HG03196 (cell line): ENCODE measurements at regions not wholly inside any gene's neighbourhood (a gene's known extent, or its start where the extent isn't known, plus 50 kb on each side); places are given as distances from the start of the nearest gene placed in this dataset.
"Not testable (repeated sequence)": the region's sequence is repeated elsewhere in the genome, so short reads cannot be mapped to it uniquely, and the experiment has no call there.

ENCODE experiments used
- ATAC-seq: cut with Tn5 transposase; IDR thresholded peaks from one replicate; pipeline ENCODE4 v1.9.1; 2021; ENCODE audit not compliant: unreplicated experiment

DNA sequence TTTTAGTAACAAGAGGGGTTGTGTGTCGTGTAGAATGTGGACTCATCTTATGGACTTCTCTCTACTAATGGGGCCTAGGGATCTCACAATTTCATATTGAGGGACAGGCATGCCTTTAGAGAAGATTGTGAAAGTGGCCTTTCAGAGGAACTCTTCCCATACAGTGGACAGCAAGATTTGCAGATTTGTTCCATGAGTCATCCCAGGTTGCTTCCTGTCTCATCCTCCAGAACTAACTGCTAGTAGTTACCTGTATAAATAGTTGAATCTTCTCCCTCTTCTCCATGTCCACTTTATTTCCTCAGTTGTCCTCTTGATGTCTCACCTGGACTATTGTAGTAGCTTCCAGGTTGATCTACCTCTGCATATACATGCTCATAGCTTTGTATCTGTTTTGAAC, 997.5 kb upstream of the CTNND2 start:
- no peak for ATAC-seq

DNA sequence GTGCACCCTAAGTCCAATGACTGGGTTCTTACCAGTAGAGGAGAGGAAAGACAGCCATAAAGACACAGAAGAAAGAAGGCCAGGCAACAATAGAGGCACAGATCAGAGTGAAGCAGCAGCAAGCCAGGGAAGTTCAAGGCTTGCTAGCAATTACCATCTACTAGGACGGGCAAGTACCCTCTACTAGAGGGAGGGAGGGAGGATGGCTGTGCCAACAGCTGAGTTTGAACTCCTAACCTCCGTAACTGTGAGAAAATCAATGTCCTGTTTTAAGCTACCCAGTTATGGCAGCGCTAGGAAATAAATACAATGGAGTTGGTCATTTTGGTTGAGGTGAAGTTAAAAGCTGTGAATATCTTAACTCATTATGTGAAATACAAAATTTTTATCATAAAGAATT, 991.8 kb upstream of the CTNND2 start:
- ATAC-seq = no peak

DNA sequence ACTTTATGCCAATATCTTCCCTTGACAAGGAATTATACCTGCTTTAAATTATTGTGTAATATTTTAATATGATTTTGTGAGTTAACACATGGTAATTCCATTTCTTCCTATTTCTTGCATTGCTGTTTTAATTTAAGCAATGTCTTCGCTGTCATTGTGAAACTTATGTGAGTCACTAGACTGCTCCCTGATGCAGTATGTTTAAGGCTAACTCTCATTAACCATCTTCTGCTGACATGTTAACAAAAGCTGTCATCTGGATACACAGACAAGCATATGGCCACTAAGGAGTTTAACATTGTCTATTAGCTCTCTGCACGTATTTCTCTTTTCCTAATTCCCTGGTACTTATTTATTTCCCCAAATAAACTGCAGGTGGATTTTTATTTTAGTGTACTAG, 980.8 kb upstream of the CTNND2 start:
- ATAC-seq = no peak

DNA sequence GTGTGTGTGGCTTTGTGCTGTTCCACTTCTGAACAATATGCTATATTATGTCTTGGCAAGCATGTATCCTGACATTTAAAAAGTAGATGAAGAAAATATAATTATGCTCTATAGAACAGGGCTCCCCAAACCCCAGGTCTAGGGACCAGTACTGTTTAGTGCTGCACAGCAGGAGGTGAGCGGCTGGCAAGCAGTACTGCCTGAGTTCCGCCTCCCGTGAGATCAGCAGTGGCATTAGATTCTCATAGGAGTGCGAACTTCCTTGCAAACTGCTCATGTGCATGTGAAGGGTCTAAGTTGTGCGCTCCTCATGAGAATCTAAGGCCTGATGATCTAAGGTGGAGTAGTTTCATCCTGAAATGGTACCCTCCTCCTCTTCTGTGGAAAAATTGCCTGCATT, 979.1 kb upstream of the CTNND2 start:
- ATAC-seq = no peak

DNA sequence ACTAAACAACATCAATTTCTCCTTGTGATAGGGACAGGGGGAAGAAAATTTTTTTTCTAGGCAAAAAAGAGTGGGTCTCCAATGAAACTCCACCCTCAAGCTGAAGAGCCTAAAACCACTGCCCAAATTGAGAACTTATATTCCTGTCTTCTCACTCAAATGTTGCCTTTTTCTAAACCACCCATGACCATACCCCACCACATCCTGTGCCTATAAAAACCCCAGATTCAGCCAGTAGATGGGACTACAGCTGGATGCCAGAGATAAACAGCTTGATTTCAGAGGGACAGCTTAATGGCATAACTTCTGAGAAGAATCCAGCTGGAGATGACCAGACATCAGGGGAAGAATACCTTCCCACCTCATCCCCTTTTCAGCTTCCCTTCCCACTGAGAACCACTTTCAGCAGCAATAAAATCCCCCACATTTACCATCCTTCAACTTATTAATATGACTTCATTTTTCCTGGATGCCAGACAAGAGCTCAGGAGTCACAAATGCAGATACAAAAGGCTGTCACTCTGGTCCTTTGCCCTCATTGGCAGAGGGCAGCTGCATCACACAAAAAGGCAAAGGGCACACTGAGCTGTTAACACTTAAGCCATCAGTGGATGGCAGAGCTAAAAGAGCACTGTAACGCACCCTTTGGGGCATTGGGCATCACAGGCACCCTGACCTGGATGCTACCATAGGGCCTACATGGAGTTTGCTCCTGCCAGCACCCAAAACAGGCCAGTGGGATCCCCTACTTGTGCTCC, 972.5 kb upstream of the CTNND2 start:
- ATAC-seq = no peak

DNA sequence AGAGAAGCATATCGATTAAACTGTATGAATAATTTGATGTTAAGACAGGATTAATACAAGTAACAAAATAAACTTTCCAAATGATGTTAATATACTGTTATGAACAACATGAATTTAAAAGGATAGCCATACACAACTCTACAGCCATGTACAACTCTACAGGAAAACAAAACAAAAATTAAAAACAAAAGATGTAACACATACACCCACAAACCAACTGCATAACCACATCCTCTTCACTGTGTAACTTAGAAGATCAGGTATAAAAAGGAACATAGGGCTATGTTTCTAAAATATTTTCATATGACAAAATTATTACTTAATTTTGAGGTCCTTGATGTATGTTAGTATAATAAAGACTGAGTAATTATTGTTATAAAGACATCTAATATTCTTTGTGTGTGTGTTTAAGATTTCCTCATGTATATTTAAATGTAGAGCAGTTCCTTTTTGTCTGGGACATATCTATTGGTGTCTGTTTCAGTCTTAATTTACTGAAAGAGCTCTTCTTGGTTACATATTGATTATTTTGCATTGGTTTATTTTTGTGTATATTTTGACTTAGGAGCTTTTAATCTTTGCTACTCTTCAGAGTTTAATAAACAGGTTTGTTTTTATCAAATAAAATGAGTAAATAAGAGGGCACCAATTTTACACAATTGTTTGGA, 966.8 kb upstream of the CTNND2 start:
- no peak for ATAC-seq

DNA sequence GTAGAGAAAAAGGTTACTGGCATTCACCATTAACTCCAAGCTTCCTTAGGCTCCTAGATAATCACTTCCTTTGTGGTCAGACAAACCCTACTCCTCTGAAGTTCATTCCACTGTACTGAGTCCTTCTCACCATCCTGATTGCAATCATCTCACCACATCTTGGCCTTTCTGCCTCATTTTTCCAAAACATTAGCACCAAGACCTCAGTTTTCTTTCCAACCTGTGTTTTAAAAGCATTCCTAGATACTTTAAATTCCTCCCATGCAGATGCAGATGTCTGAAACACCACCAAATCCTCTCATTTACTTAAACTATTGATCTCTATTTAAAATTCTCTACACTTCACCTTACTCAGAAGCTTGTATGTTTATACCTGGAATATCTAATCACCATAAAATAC, 961.3 kb upstream of the CTNND2 start:
- no peak for ATAC-seq

DNA sequence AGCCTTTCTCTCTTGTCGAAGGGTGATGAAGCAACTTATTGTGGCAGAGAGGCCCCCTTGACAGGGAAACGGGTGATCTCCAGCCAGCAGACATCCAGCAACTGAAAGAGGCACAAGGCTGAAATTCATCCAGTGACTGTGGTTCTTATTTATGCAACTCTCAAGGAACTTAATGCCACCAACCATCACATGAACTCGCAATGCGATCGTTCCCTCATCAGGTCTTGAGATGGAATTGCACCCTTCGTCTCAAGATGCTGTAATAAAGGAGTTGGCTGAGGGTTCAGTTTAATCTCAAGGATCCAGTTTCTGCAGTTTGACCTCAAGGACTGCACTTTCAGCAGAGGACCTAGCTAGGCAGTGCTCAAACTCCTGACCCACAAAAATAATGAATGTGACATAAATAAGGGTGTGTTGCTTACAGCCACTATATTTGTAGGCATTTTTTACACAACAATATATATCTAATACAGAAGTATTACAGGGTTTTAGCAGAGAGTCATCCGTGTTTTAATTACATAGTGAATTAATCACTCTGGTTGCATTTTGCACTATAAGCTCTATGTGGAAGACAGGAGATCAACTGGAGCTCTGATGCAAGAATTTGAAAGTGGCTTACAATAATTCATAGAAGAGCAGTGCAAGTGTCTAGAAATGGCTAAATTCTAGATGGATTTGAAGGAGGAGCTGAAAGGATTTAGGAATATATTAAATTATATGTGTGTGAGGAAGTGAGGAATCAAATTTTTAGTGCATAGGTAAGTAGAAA, 957.8 kb upstream of the CTNND2 start:
- no peak for ATAC-seq

DNA sequence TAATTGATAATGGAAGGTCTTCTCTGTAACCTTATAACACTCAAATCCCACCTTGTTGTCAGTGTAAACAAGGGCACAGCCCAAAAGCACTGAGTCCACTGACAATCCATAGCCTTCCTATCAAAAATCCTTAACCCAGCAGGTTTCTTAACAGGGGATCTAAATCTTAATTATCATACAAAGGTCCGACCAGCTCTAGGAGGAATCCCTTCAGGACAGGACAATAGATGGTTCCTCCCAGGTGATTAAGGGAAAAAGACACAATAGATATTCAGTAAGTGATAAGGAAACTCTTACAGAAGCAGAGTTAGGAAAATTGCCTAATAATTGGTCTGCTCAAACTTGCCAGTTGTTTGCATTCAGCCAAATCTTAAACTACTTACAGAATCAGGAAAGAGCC, 951.9 kb upstream of the CTNND2 start:
- ATAC-seq = not testable (repeated sequence)

DNA sequence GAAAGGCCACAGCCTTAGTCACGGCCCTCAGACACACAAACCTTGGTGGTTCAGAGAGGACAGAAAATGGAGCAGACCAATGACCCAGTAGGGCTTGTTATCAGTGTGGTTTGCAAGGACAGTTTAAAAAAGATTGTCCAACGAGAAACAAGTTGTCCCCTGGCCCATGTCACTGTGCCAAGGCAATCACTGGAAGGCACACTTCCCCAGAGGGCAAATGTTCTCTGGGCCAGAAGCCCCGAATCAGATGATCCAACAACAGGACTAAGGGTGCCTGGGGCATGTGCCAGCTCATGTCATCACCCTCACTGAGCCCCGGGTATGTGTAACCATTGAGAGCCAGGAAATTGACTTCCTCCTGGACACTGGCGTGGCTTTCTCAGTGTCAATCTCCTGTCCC, 950.1 kb upstream of the CTNND2 start:
- no peak for ATAC-seq

DNA sequence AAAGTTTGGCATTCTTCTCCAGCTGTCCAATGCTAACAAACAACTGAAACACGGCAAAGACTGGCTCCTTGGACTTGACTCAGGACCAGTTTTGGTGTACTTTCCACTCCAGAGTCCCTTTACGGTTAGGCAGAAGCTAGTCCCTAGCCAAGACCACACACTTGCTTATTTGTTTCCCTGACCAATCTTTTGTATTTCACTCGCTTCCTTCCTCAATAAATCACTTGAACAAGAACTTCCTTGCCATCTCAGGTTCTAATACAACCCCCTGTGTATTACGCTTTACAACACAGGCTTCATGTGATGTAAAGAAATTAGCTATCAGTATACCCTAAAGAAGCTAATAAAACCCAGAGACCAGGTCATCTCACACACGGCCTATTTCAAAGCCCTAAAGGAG, 947.5 kb upstream of the CTNND2 start:
- ATAC-seq = no peak

DNA sequence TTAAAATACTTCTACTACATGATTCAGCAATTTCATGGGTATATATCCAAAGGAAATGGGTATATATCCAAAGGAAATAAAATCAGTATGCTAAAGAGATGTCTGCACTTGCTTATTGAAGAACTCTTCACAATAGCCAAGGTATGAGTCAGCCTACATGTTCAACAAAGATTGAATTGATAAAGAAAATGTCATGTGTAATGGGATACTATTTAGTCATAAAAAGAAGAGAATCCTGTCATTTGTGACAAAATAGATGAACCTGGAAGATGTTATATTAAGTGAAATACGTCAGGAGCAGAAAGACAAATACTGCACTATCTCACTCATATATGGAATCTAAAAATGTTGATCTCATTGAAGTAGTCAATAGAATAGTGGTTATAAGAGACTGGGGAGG, 944.5 kb upstream of the CTNND2 start:
- ATAC-seq = no peak

DNA sequence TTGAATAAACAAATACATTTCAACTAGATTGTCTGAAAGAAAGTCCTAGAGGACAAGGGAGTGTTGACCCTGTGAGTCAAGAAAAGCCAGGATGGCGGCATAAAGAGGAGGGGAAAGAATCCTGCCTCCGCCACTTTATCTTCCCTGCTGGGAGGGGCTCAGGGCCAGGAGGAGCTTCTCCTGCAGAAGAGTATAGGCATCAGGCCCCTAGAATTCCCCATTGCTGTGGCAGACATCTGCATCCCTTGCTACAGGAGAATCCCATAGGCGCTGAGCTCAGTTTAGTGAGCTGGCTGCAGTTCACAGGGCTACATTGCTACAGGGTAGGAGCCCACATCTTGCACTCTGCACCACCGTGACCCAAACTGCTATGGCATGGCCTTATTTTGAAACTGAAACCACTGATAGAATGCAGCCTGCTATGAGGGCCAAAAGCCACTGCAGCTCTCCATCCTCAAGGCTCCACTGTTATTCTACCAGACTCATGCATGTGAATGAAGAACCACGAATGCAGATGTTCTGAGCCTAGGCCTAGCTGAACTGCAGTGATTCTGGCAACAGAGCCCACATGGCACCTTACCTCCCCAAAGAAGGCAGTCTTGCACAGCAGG, 941.4 kb upstream of the CTNND2 start:
- no peak for ATAC-seq

DNA sequence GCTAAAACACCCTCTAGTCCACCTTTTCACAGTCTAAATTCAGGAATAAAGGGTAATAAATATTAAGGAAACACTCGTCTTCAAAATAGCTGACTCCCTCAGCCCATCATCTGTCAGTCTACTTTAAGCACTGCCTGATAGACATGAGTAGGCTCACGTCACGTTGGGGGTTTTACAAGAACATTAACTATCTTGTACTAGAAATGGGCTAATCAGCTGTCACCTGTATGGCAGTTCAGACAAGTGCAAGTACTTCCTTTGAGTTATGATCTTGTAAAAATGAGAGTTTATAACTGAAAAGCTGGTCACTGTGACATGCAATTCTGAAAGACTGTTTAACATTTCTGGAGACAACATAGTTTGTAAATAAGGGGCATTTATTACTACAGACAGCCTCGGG, 936.7 kb upstream of the CTNND2 start:
- ATAC-seq = no peak

DNA sequence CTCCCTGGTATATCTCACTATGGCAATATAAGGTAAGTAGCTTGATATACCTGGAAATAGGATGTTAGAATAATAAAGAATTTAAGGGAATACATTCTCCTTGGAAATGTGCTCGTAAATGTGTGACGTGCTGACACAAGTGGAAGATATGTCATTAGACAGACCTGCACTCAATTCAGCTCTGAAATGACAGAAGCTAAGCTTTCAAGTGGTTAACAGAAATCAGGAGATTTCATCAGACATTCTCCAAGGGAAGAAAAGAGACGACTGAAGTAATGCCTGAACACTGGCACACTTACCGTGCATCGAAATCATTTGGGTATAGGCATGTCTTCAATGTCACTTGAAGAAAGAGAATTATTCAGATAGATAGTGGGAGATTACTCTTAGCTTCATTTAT, 933.3 kb upstream of the CTNND2 start:
- no peak for ATAC-seq

DNA sequence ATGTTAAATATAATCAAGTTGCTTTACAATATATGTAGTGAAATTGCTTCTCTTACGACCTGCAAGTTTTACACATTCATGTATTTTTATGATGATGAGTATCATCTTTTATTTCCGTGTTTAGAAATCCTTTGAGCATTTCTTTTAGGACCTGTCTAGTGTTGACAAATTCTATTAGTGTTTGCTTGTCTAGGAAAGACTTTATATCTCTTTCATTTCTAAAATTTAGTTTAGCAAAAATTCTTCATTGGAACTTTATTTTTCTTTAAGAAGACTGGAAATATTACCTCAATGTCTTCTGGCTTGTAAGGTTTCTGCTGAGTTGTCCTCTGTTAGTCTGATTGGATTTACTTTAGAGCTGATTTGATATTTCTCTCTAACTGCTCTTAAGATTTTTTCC, 920.9 kb upstream of the CTNND2 start:
- ATAC-seq = no peak

DNA sequence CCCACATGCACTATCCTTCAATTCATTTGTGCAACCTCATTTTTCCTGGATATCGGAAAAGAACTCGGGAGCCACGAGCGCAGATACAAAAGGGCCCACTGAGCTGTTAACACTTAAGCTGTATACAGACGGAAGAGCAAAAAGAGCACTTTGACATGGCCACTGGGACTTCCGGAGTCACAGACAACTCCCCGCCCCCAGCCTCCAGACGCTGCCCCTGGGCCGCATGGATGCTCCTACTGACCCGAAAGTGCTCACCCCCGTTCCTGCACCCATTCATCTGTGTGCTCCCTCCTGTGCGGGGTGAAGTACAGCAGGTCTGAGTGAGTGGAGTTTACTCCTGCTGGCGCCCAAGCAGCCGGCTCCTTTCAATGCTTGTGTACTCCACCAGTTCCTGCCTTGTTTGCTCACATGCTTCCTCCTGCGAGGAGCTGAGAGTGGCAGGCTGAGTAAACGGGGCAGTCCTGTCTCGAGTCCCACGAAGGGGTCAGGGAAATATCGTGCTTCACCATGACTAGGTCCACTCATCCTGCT, 901.0 kb upstream of the CTNND2 start:
- ATAC-seq = no peak

DNA sequence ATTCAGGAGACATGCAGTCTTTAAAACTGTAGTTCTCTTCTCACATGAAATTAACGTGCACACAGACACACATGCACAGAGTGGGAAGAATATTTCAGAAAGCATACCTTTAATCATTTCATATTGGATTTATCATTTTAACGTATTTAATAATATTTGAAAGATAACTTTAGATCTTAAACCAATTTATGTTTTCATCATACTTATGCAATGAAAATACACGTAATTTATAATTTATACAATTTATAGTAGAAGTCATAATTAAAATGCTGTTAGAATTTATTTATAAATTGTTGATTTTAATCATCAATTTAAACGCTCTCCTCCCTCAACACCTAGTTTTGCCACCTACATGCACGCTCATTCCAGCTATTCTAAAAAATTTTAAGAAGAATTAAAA, 894.9 kb upstream of the CTNND2 start:
- no peak for ATAC-seq

DNA sequence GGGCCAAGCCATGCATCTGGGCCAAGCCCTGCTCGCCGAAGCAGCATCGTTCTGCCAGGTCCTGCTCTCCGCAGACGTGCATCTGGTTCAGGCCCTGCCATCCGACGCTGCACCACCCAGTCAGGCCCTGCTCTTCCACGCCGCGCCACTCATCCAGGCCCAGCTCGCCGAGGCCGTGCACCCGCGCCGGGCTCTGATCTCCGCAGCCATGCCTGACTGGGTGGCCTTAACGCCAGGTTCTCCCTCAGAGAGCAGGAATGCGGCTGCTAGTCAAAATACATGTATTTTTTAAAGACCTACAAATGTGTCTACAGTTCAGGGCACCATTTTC, 891.1 kb upstream of the CTNND2 start:
- ATAC-seq = no peak

DNA sequence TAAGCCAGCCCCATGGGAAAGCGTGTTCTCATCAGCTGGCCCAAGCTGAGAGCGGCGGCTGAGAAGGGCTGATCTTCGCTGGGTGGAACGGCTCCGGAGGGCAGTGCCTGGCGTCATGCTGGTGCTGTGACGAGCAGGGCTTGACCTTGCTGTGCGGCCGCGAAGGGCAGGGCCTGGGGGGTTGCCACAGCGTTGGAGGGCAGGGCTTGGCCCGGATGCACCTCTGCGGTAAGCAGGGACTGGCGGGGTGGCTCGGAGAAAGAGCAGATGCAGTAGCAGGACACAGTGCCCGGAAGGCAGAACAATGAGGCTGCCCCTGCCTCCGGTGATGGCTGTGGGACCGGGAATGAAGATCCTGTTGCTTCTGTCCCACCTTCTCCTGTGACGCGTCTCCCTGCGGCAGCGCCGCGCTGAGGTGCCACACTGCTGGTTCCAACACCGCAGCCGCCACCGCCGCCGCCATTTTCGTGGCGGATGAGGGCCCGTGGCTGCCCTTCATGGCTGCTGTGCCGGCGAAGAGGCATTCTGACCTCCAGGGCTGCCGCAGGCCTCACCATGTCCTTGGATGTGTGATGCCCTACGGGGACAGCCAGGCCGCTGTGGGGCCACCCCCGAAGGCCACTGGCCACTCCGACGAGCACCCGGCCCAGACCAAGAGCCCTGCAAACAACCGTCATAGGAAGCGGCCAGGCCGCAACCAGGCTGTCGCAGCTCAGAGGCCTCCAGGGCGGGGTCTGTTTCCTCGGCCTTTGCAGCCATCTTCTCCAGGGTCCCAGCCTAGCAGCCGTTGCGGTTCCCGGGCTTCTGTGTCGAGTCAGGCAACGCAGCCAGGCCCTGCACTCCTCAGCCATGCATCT, 890.5 kb upstream of the CTNND2 start:
- no peak for ATAC-seq

DNA sequence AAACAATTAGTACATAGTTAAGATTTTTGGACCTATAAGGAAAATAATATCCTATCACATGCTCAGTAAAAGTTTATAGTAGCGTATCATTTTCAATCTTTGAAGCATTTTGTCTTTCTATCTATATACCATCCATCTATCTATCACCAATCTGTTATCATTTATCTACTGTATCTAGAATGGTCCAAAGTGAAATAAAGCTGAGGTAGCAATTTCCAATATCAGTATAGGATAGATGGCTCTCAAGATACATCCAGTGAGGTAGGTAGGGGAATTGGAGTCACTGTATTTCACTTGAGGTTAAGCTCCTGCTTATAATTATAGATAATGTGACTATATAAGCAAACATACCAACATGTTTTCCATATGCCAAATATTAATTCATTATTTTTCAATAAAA, 889.1 kb upstream of the CTNND2 start:
- no peak for ATAC-seq
